ENCODE measurements at regions not wholly inside any gene's neighbourhood (a gene's known extent, or its start where the extent isn't known, plus 50 kb on each side); places are given as distances from the start of the nearest gene placed in this dataset.

DNA sequence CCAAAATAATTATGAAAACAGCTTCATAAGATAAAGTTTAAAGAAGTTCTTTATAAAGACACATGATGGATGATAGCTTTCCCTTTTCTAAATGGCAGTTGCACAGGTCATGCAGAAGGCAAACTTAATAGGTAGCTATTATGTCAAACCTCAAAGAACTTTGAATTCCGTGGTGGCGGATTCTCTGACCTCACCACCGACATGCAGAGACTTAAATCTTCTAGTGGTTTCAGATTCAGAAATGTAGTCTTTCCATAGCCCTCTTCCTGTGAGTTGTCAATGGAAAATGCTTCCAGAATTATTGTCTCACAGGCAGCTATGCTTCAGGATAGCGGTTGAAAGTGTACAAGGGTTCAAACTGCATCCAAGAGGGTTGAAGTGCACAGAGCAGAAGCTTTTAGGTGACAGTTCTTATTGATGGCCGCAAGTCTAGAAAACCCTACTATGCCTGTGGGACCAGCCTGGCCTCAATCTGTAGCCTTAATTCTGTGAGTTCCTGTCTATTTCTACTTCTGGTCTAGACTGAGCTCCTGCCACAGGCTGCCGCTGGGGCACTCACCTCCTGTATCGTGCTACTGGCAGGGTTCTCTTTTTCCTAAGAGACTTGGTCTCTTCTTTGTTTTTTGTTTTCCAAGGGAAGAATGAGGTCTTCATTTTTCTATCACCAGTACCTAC lies 117.0 kb upstream of the ERRFI1 start:
- H4K8ac ChIP-seq (ENCODE audit: extremely low read depth, insufficient read depth, low read length) = no peak overlapping the region
- H3K79me1 ChIP-seq (ENCODE audit: low read depth, low read length) = no peaks in the 10 kb centered on the region
- H4K20me1 ChIP-seq (replicated peaks in 1 of 2; ENCODE audit: control insufficient read depth in 1 of 2, insufficient read depth in 2 of 2, low read length in 2 of 2) = no peaks in the 10 kb centered on the region
- no peak overlapping the region for H3K56ac ChIP-seq (replicated peaks; ENCODE audit: insufficient read length, low read depth, low read length)
- H3K23ac ChIP-seq (ENCODE audit: insufficient read length) = no peak overlapping the region
- DNase-seq (ENCODE audit: low read depth in 1 of 2, low spot score in 2 of 2) = no peak
- H3K79me2 ChIP-seq (ENCODE audit: control insufficient read depth in 1 of 2, insufficient read depth in 2 of 2, low read length in 2 of 2) = no peaks in the 10 kb centered on the region
- H2AFZ ChIP-seq (ENCODE audit: low read length) = no peak overlapping the region
- H2BK15ac ChIP-seq (ENCODE audit: low read length) = no peak overlapping the region
- no peaks in the 10 kb centered on the region for H3K23me2 ChIP-seq (ENCODE audit: low read depth, low read length)
- no peak overlapping the region for H3K18ac ChIP-seq (ENCODE audit: extremely low read depth, low read length)
- H3K27ac ChIP-seq (ENCODE audit: low read depth, low read length) = no peak overlapping the region
- H3K4me3 ChIP-seq (ENCODE audit: extremely low read depth in 1 of 4, insufficient read depth in 2 of 4, low read depth in 3 of 4, low read length in 4 of 4) = no peak overlapping the region
- ChIA-PET CTCF (ENCODE audit: partially characterized antibody) (interaction anchor here (0.6 to 1.2 kb wide), 7 partner anchors 17 to 219 kb away, joined by 3 to 5 read pairs (median 3); no protein-coding TSS in a partner anchor), POLR2A (ENCODE audit: partially characterized antibody) (interaction anchor here (0.6 to 1.1 kb wide), 3 partner anchors 8 to 180 kb away, joined by 3 read pairs; no protein-coding TSS in a partner anchor)
- no peak overlapping the region for H4K5ac ChIP-seq (ENCODE audit: insufficient read length, low read depth, low read length)
- H2BK120ac ChIP-seq (replicated peaks; ENCODE audit: low read depth, low read length) = no peak overlapping the region
- H2BK12ac ChIP-seq (ENCODE audit: low read depth, low read length) = no peak overlapping the region
- H4K91ac ChIP-seq (replicated peaks; ENCODE audit: insufficient read length, low read length) = no peak overlapping the region
- WGBS, 2 experiments (ENCODE audit: extremely low coverage in 1 of 2, insufficient coverage in 1 of 2, insufficient read length in 1 of 2, insufficient replicate concordance in 2 of 2, low coverage in 1 of 2, low lambda C conversion rate in 2 of 2, missing lambda C conversion rate in 1 of 2) = 89% methylated on average over 7 of the region's 7 CpGs; no CpG with 5 or more reads in 1 of the 2 experiments
- H2BK5ac ChIP-seq (ENCODE audit: low read depth, low read length) = no peak overlapping the region
- H3K36me3 ChIP-seq (ENCODE audit: control insufficient read depth in 2 of 4, insufficient read depth in 4 of 4, low read length in 3 of 4) = no peaks in the 10 kb centered on the region
- no peaks in the 10 kb centered on the region for H3K27me3 ChIP-seq (replicated peaks in 1 of 4; ENCODE audit: control insufficient read depth in 3 of 4, extremely low read depth in 1 of 4, insufficient read depth in 3 of 4, low read length in 3 of 4)
- H2AK5ac ChIP-seq (ENCODE audit: low read depth, low read length) = no peak overlapping the region
- H3K4me2 ChIP-seq (ENCODE audit: insufficient read depth in 1 of 2, low read depth in 2 of 2, low read length in 2 of 2) = no peak overlapping the region
- no peaks in the 10 kb centered on the region for H3K9me3 ChIP-seq (ENCODE audit: insufficient read depth in 2 of 2, low read depth in 1 of 2, low read length in 1 of 2)
- peaks cover 0 to 4% (median 3%) of the 10 kb centered on the region in 4 experiments; a peak in 2 of 7 replicates for H3K4me1 ChIP-seq (replicated peaks in 1 of 4; ENCODE audit: control insufficient read depth in 3 of 4, insufficient read depth in 4 of 4, low read length in 3 of 4)
- H2BK20ac ChIP-seq (ENCODE audit: low read length) = no peak overlapping the region
- H3K9ac ChIP-seq (replicated peaks in 1 of 4; ENCODE audit: extremely low read depth in 1 of 4, low read depth in 3 of 4, low read length in 3 of 4) = no peak overlapping the region
- H3K14ac ChIP-seq (ENCODE audit: insufficient read length) = no peak overlapping the region
- no peak overlapping the region for H3K4ac ChIP-seq (replicated peaks; ENCODE audit: insufficient read length, low read depth, low read length)
- no peak for FAIRE-seq
- no peak for TF ChIP-seq BACH1 (IDR thresholded peaks at IDR 0.05; ENCODE audit: low read length)
- TF ChIP-seq POU5F1 (IDR thresholded peaks at IDR 0.05; ENCODE audit: low read depth, low read length) = no peak
- TF ChIP-seq KDM5A (IDR thresholded peaks at IDR 0.05; ENCODE audit: low read length) = no peak
- no peak for TF ChIP-seq PHF8 (conservative IDR thresholded peaks at IDR 0.05; ENCODE audit: low read depth, low read length)
- no peak for TF ChIP-seq RBBP5 (IDR thresholded peaks at IDR 0.05; ENCODE audit: borderline replicate concordance, low read depth, low read length)
- TF ChIP-seq MAFK (IDR thresholded peaks at IDR 0.05; ENCODE audit: low read depth, low read length) = no peak
- TF ChIP-seq KDM1A (IDR thresholded peaks at IDR 0.05; ENCODE audit: borderline replicate concordance, low read length) = no peak
- TF ChIP-seq TCF12 (IDR thresholded peaks at IDR 0.05; ENCODE audit: low read depth, low read length) = no peak
- TF ChIP-seq RXRA (IDR thresholded peaks at IDR 0.05; ENCODE audit: insufficient read depth, low read depth, low read length) = no peak
- TF ChIP-seq POLR2A (IDR thresholded peaks at IDR 0.05; ENCODE audit: control extremely low read depth in 1 of 2, low read depth in 2 of 2, low read length in 2 of 2) = no peak
- TF ChIP-seq ASH2L (IDR thresholded peaks at IDR 0.05; ENCODE audit: low read length) = no peak
- TF ChIP-seq CREB1 (IDR thresholded peaks at IDR 0.05) = no peak

Data from H1 (cell line).